ENCODE measurements at regions not wholly inside any gene's neighbourhood (a gene's known extent, or its start where the extent isn't known, plus 50 kb on each side); places are given as distances from the start of the nearest gene placed in this dataset.

- DNase-seq, result no peak
Measured at GRCh38 chr12:86860776-86861175, 604.6 kb upstream of the MGAT4C start.

GRCh38 chr12:86852451-86852850 lies 596.3 kb upstream of the MGAT4C start:
- peak; percentile 13 for DNase-seq

- DNase-seq, result no peak
Measured at GRCh38 chr12:86838711-86839110, 582.5 kb upstream of the MGAT4C start.

GRCh38 chr12:86838260-86838659 lies 582.1 kb upstream of the MGAT4C start:
- DNase-seq, result no peak

GRCh38 chr12:86837246-86837645 lies 581.1 kb upstream of the MGAT4C start:
- DNase-seq, result no peak

GRCh38 chr12:86834217-86834616 lies 578.0 kb upstream of the MGAT4C start:
- no peak for DNase-seq

GRCh38 chr12:86827409-86827808 lies 571.2 kb upstream of the MGAT4C start:
- DNase-seq, result no peak

- no peak for DNase-seq
Measured at GRCh38 chr12:86826051-86826450, 569.9 kb upstream of the MGAT4C start.

- DNase-seq, result no peak
Measured at GRCh38 chr12:86801439-86801838, 545.2 kb upstream of the MGAT4C start.

GRCh38 chr12:86799616-86800015 lies 543.4 kb upstream of the MGAT4C start:
- DNase-seq, result no peak

- no peak for DNase-seq
Measured at GRCh38 chr12:86796550-86796949, 540.4 kb upstream of the MGAT4C start.

GRCh38 chr12:86788661-86789060 lies 532.5 kb upstream of the MGAT4C start:
- no peak for DNase-seq

- DNase-seq, result no peak
Measured at GRCh38 chr12:86787419-86787818, 531.2 kb upstream of the MGAT4C start.

- DNase-seq, result no peak
Measured at GRCh38 chr12:86777325-86777724, 521.1 kb upstream of the MGAT4C start.

- DNase-seq, result no peak
Measured at GRCh38 chr12:86774841-86775388, 518.7 kb upstream of the MGAT4C start.

- DNase-seq, result no peak
Measured at GRCh38 chr12:86772696-86773095, 516.5 kb upstream of the MGAT4C start.

GRCh38 chr12:86770871-86771270 lies 514.7 kb upstream of the MGAT4C start:
- DNase-seq, result no peak

GRCh38 chr12:86748894-86749293 lies 492.7 kb upstream of the MGAT4C start:
- no peak for DNase-seq

GRCh38 chr12:86744547-86745212 lies 488.5 kb upstream of the MGAT4C start:
- no peak for DNase-seq

GRCh38 chr12:86743875-86744536 lies 487.8 kb upstream of the MGAT4C start:
- no peak for DNase-seq

GRCh38 chr12:86741531-86741930 lies 485.3 kb upstream of the MGAT4C start:
- DNase-seq, result no peak

- no peak for DNase-seq
Measured at GRCh38 chr12:86735851-86736250, 479.7 kb upstream of the MGAT4C start.

- no peak for DNase-seq
Measured at GRCh38 chr12:86735072-86735471, 478.9 kb upstream of the MGAT4C start.

- DNase-seq, result no peak
Measured at GRCh38 chr12:86730233-86730632, 474.0 kb upstream of the MGAT4C start.

GRCh38 chr12:86729739-86730138 lies 473.5 kb upstream of the MGAT4C start:
- DNase-seq, result no peak

Data from NCI-H2171 treated with DMSO at 0.1 percent for 48 hours (cell line).